H1 (cell line): ENCODE measurements at regions not wholly inside any gene's neighbourhood (a gene's known extent, or its start where the extent isn't known, plus 50 kb on each side); places are given as distances from the start of the nearest gene placed in this dataset.

Experiments
- CTCF ChIA-PET: fragments of 300-600 bp; sonication (Branson Sonifier 250); formaldehyde crosslinking; loops from one replicate; lab custom pipeline; 2021; ENCODE audit not compliant: partially characterized antibody; lab: Charles Lee
- POLR2A ChIA-PET: fragments of 300-600 bp; sonication (Branson Sonifier 250); formaldehyde crosslinking; loops from one replicate; lab custom pipeline; 2021; ENCODE audit warnings: inconsistent platforms; ENCODE audit not compliant: partially characterized antibody; lab: Charles Lee
- DNase-seq, 2 experiments: peaks; one replicate each; pipeline versions ENCODE4 v3.0.0 to v3.0.0-alpha.2; 2010 to 2022; ENCODE audit warnings: low spot score in 2 of 2, low read depth in 1 of 2, mixed read lengths in 1 of 2
- FAIRE-seq: peaks from 2 replicates; lab custom pipeline; 2011; peaks lifted over from hg19 to GRCh38; lab: Jason Lieb, UNC
- H2AFZ ChIP-seq: 2 replicates; pipeline ENCODE4 v1.8.1; 2012; ENCODE audit warnings: low read length, inconsistent platforms
- H2AK5ac ChIP-seq: 2 replicates; pipeline ENCODE4 v1.6.1; 2013; ENCODE audit warnings: low read depth, low read length
- H2BK120ac ChIP-seq: replicated peaks from 2 replicates; pipeline ENCODE3; 2013; ENCODE audit warnings: low read depth, low read length, inconsistent platforms
- H2BK12ac ChIP-seq: 2 replicates; pipeline ENCODE4 v1.6.1; 2013; ENCODE audit warnings: low read depth, low read length
- H2BK15ac ChIP-seq: 2 replicates; pipeline ENCODE4 v1.6.1; 2013; ENCODE audit warnings: low read length
- H2BK20ac ChIP-seq: 2 replicates; pipeline ENCODE4 v1.6.1; 2013; ENCODE audit warnings: low read length
- H2BK5ac ChIP-seq: 2 replicates; pipeline ENCODE4 v1.6.1; 2013; ENCODE audit warnings: low read depth, low read length
- H3K14ac ChIP-seq: 2 replicates; pipeline ENCODE4 v1.6.1; 2013; ENCODE audit warnings: inconsistent platforms; ENCODE audit not compliant: insufficient read length
- H3K18ac ChIP-seq: 2 replicates; pipeline ENCODE4 v1.6.1; 2013; ENCODE audit warnings: low read length; ENCODE audit errors: extremely low read depth
- H3K23ac ChIP-seq: 2 replicates; pipeline ENCODE4 v1.6.1; 2013; ENCODE audit warnings: inconsistent platforms; ENCODE audit not compliant: insufficient read length
- H3K23me2 ChIP-seq: 2 replicates; pipeline ENCODE4 v1.6.1; 2013; ENCODE audit warnings: low read depth, low read length
- H3K27ac ChIP-seq: 2 replicates; pipeline ENCODE4 v1.6.1; 2011; ENCODE audit warnings: low read depth, low read length, inconsistent platforms
- H3K27me3 ChIP-seq, 4 experiments: replicated peaks in 1 of 4; 1 replicate in 1 of 4; 2 replicates in 3 of 4; pipeline versions ENCODE4 v1.6.1 to v1.8.1; 2011 to 2013; ENCODE audit warnings: low read length in 3 of 4, mild to moderate bottlenecking in 3 of 4, inconsistent platforms in 2 of 4, mixed read lengths in 2 of 4, moderate library complexity in 1 of 4; ENCODE audit not compliant: control insufficient read depth in 3 of 4, insufficient read depth in 3 of 4; ENCODE audit errors: extremely low read depth in 1 of 4
- H3K36me3 ChIP-seq, 4 experiments: 2 replicates each; pipeline versions ENCODE4 v1.6.1 to v1.8.1; 2011 to 2013; ENCODE audit warnings: mild to moderate bottlenecking in 4 of 4, low read length in 3 of 4, moderate library complexity in 2 of 4, control low read depth in 1 of 4, inconsistent platforms in 1 of 4; ENCODE audit not compliant: insufficient read depth in 4 of 4, control insufficient read depth in 2 of 4
- H3K4ac ChIP-seq: replicated peaks from 2 replicates; pipeline ENCODE3; 2013; ENCODE audit warnings: low read length, low read depth, mixed read lengths, inconsistent platforms; ENCODE audit not compliant: insufficient read length
- H3K4me1 ChIP-seq, 4 experiments: replicated peaks in 1 of 4; 1 replicate in 1 of 4; 2 replicates in 3 of 4; pipeline versions ENCODE4 v1.6.1 to v1.8.1; 2011 to 2013; ENCODE audit warnings: low read length in 3 of 4, inconsistent platforms in 2 of 4, mixed read lengths in 1 of 4; ENCODE audit not compliant: insufficient read depth in 4 of 4, control insufficient read depth in 3 of 4
- H3K4me2 ChIP-seq, 2 experiments: 2 replicates each; pipeline versions ENCODE4 v1.6.1 to v1.8.1; 2011 to 2013; ENCODE audit warnings: low read depth in 2 of 2, low read length in 2 of 2, control low read depth in 1 of 2, inconsistent platforms in 1 of 2, mild to moderate bottlenecking in 1 of 2; ENCODE audit not compliant: insufficient read depth in 1 of 2
- H3K4me3 ChIP-seq, 4 experiments: fragments of 200-600, 300-600 bp in 1 of 4; sonication (generic), shearing (Covaris generic), sonication (Bioruptor Twin) in 1 of 4; 2 replicates each; pipeline versions ENCODE4 v1.5.1 to v1.8.1; 2011 to 2016; ENCODE audit warnings: low read length in 4 of 4, low read depth in 3 of 4, control low read depth in 2 of 4, inconsistent platforms in 2 of 4, mild to moderate bottlenecking in 2 of 4, mixed read lengths in 1 of 4, moderate library complexity in 1 of 4; ENCODE audit not compliant: insufficient read depth in 2 of 4; ENCODE audit errors: extremely low read depth in 1 of 4
- H3K56ac ChIP-seq: replicated peaks from 2 replicates; pipeline ENCODE3; 2013; ENCODE audit warnings: low read depth, mild to moderate bottlenecking, mixed read lengths, low read length, inconsistent platforms; ENCODE audit not compliant: insufficient read length
- H3K79me1 ChIP-seq: 2 replicates; pipeline ENCODE4 v1.6.1; 2013; ENCODE audit warnings: low read depth, low read length, control low read depth
- H3K79me2 ChIP-seq, 2 experiments: 2 replicates each; pipeline versions ENCODE4 v1.6.1 to v1.8.1; 2012 to 2013; ENCODE audit warnings: low read length in 2 of 2, mild to moderate bottlenecking in 2 of 2, inconsistent platforms in 1 of 2; ENCODE audit not compliant: insufficient read depth in 2 of 2, control insufficient read depth in 1 of 2
- H3K9ac ChIP-seq, 4 experiments: replicated peaks in 1 of 4; 1 replicate in 1 of 4; 2 replicates in 3 of 4; pipeline versions ENCODE4 v1.6.1 to v1.8.1; 2011 to 2013; ENCODE audit warnings: low read depth in 3 of 4, low read length in 3 of 4, control low read depth in 2 of 4, mild to moderate bottlenecking in 2 of 4, moderate library complexity in 2 of 4, inconsistent platforms in 1 of 4; ENCODE audit errors: extremely low read depth in 1 of 4
- H3K9me3 ChIP-seq, 2 experiments: 2 replicates each; pipeline versions ENCODE4 v1.6.1 to v1.8.1; 2012 to 2013; ENCODE audit warnings: mild to moderate bottlenecking in 2 of 2, moderate library complexity in 2 of 2, control low read depth in 1 of 2, inconsistent platforms in 1 of 2, low read depth in 1 of 2, low read length in 1 of 2, mixed read lengths in 1 of 2; ENCODE audit not compliant: insufficient read depth in 2 of 2
- H4K20me1 ChIP-seq, 2 experiments: replicated peaks in 1 of 2; 2 replicates each; pipeline versions ENCODE3 to v1.8.1; 2011 to 2013; ENCODE audit warnings: inconsistent platforms in 2 of 2, low read length in 2 of 2, mild to moderate bottlenecking in 1 of 2; ENCODE audit not compliant: insufficient read depth in 2 of 2, control insufficient read depth in 1 of 2
- H4K5ac ChIP-seq: 2 replicates; pipeline ENCODE4 v1.6.1; 2013; ENCODE audit warnings: low read length, low read depth, mixed read lengths, inconsistent platforms; ENCODE audit not compliant: insufficient read length
- H4K8ac ChIP-seq: 2 replicates; pipeline ENCODE4 v1.8.0; 2013; ENCODE audit warnings: mild to moderate bottlenecking, moderate library complexity, low read length, inconsistent platforms; ENCODE audit not compliant: insufficient read depth; ENCODE audit errors: extremely low read depth
- H4K91ac ChIP-seq: replicated peaks from 2 replicates; pipeline ENCODE3; 2013; ENCODE audit warnings: low read length, mixed read lengths, inconsistent platforms; ENCODE audit not compliant: insufficient read length
- CBX8 ChIP-seq: fragments of 300-800, 300-1000 bp; sonication (generic); IDR thresholded peaks from 2 replicates; pipeline ENCODE4 v1.7.1; 2016; ENCODE audit warnings: low read depth, low read length, borderline replicate concordance
- FOSL1 ChIP-seq: IDR thresholded peaks from 2 replicates; pipeline ENCODE4 v1.6.1; 2011; ENCODE audit warnings: mild to moderate bottlenecking, low read depth, low read length, moderate library complexity; ENCODE audit not compliant: insufficient read depth
- JUND ChIP-seq: IDR thresholded peaks from 2 replicates; pipeline ENCODE4 v1.6.1; 2011; ENCODE audit warnings: mild to moderate bottlenecking, improper control_type of control experiment, low read length
- MAFK ChIP-seq: IDR thresholded peaks from 2 replicates; pipeline ENCODE4 v1.6.1; 2012; ENCODE audit warnings: low read depth, mild to moderate bottlenecking, improper control_type of control experiment, low read length
- NANOG ChIP-seq: IDR thresholded peaks from 2 replicates; pipeline ENCODE4 v1.6.1; 2011; ENCODE audit warnings: low read length, low read depth, mild to moderate bottlenecking, inconsistent platforms; ENCODE audit not compliant: insufficient read depth, poor library complexity, severe bottlenecking
- RFX5 ChIP-seq: IDR thresholded peaks from 2 replicates; pipeline ENCODE4 v1.6.1; 2011; ENCODE audit warnings: low read depth, low read length, improper control_type of control experiment, borderline replicate concordance
- RNF2 ChIP-seq: fragments of 200-900, 300-1000 bp; sonication (generic); IDR thresholded peaks from 2 replicates; pipeline ENCODE4 v1.7.1; 2016; ENCODE audit warnings: borderline replicate concordance, low read depth, mild to moderate bottlenecking, antibody characterized with exemption, low read length; ENCODE audit not compliant: poor library complexity, severe bottlenecking; ENCODE audit errors: missing control alignments
- SP1 ChIP-seq: IDR thresholded peaks from 2 replicates; pipeline ENCODE4 v1.6.1; 2011; ENCODE audit warnings: low read depth, low read length
- WGBS, 2 experiments: shearing (Covaris generic) in 1 of 2; methylation state at CpG; one replicate each; pipeline versions ENCODE4 v1.1.6 to v1.1.7; 2013 to 2015; ENCODE audit warnings: low lambda C conversion rate in 2 of 2, mixed read lengths in 2 of 2, inconsistent platforms in 1 of 2, low coverage in 1 of 2, missing lambda C conversion rate in 1 of 2; ENCODE audit not compliant: insufficient replicate concordance in 2 of 2, insufficient coverage in 1 of 2, insufficient read length in 1 of 2; ENCODE audit errors: extremely low coverage in 1 of 2, missing lambda C conversion rate in 1 of 2; 5-methylcytosine and 5-hydroxymethylcytosine counted together
- TF ChIP-seq, protein P1 (sequence below), 3 experiments: IDR thresholded peaks; 1 replicate in 2 of 3; 2 replicates in 1 of 3; pipeline versions ENCODE4 v1.5.1 to v1.6.1; 2011; ENCODE audit warnings: low read length in 3 of 3, mild to moderate bottlenecking in 3 of 3, inconsistent platforms in 2 of 3, low read depth in 1 of 3, moderate library complexity in 1 of 3; ENCODE audit not compliant: insufficient read depth in 1 of 3; ENCODE audit errors: control extremely low read depth in 1 of 3
- TF ChIP-seq, protein P2 (sequence below): IDR thresholded peaks from 2 replicates; pipeline ENCODE4 v1.6.1; 2012; ENCODE audit warnings: low read length, inconsistent platforms

DNA sequence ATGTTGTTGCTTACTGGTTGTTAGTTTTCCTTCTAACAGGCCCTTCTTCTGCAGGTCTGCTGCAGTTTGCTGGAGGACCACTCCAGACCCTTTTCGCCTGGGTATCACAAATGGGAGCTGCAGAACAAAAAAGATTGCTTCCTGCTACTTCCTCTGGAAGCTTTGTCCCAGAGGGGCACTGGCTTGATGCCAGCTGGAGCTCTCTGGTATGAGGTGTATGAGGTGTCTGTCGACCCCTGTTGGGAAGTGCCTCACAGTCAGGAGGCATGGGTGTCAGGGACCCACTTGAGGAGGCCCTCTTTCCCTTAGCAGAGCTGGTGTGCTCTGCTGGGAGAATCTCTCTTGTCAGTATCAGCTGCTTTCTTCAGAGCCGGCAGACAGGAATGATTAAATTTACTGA lies 127.4 kb upstream of the EDA2R start:
- ChIA-PET POLR2A (no interaction called here), CTCF (no interaction called here)
- no peaks in the 10 kb centered on the region for H3K4me1 ChIP-seq
- no peak overlapping the region for H2AK5ac ChIP-seq
- H3K27ac ChIP-seq = no peak overlapping the region
- H3K4me3 ChIP-seq = no peak overlapping the region
- no peaks in the 10 kb centered on the region for H3K23me2 ChIP-seq
- no peak overlapping the region for H2BK15ac ChIP-seq
- H2BK5ac ChIP-seq = no peak overlapping the region
- WGBS, 2 experiments = 80% methylated on average over 1 of the region's 3 CpGs; no CpG with 5 or more reads in 1 of the 2 experiments
- no peak overlapping the region for H2AFZ ChIP-seq
- no peak for DNase-seq
- H3K14ac ChIP-seq = no peak overlapping the region
- no peaks in the 10 kb centered on the region for H3K79me1 ChIP-seq
- H3K23ac ChIP-seq = no peak overlapping the region
- H3K79me2 ChIP-seq = no peaks in the 10 kb centered on the region
- H2BK20ac ChIP-seq = no peak overlapping the region
- H4K8ac ChIP-seq = no peak overlapping the region
- no peaks in the 10 kb centered on the region for H4K20me1 ChIP-seq
- H3K56ac ChIP-seq = no peak overlapping the region
- no peaks in the 10 kb centered on the region for H3K27me3 ChIP-seq
- no peak overlapping the region for H4K5ac ChIP-seq
- no peak overlapping the region for H3K4me2 ChIP-seq
- no peak overlapping the region for H3K9ac ChIP-seq
- H3K9me3 ChIP-seq = no peaks in the 10 kb centered on the region
- no peak overlapping the region for H2BK12ac ChIP-seq
- H3K36me3 ChIP-seq = no peaks in the 10 kb centered on the region
- FAIRE-seq = no peak
- no peak overlapping the region for H3K18ac ChIP-seq
- H2BK120ac ChIP-seq = no peak overlapping the region
- H4K91ac ChIP-seq = no peak overlapping the region
- no peak overlapping the region for H3K4ac ChIP-seq
- TF ChIP-seq, protein P1, sequence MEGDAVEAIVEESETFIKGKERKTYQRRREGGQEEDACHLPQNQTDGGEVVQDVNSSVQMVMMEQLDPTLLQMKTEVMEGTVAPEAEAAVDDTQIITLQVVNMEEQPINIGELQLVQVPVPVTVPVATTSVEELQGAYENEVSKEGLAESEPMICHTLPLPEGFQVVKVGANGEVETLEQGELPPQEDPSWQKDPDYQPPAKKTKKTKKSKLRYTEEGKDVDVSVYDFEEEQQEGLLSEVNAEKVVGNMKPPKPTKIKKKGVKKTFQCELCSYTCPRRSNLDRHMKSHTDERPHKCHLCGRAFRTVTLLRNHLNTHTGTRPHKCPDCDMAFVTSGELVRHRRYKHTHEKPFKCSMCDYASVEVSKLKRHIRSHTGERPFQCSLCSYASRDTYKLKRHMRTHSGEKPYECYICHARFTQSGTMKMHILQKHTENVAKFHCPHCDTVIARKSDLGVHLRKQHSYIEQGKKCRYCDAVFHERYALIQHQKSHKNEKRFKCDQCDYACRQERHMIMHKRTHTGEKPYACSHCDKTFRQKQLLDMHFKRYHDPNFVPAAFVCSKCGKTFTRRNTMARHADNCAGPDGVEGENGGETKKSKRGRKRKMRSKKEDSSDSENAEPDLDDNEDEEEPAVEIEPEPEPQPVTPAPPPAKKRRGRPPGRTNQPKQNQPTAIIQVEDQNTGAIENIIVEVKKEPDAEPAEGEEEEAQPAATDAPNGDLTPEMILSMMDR (IDR thresholded peaks at IDR 0.05; ENCODE audit: control extremely low read depth in 1 of 3, insufficient read depth in 1 of 3, low read depth in 1 of 3, low read length in 3 of 3) = no peak
- TF ChIP-seq FOSL1 (no peak), NANOG (no peak), JUND (no peak), CBX8 (no peak), RFX5 (no peak), SP1 (no peak), RNF2 (no peak), MAFK (no peak)
- TF ChIP-seq, protein P2, sequence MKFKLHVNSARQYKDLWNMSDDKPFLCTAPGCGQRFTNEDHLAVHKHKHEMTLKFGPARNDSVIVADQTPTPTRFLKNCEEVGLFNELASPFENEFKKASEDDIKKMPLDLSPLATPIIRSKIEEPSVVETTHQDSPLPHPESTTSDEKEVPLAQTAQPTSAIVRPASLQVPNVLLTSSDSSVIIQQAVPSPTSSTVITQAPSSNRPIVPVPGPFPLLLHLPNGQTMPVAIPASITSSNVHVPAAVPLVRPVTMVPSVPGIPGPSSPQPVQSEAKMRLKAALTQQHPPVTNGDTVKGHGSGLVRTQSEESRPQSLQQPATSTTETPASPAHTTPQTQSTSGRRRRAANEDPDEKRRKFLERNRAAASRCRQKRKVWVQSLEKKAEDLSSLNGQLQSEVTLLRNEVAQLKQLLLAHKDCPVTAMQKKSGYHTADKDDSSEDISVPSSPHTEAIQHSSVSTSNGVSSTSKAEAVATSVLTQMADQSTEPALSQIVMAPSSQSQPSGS = no peak
